Body of pancreas (tissue), 4 donors: ENCODE measurements at regions not wholly inside any gene's neighbourhood (a gene's known extent, or its start where the extent isn't known, plus 50 kb on each side); places are given as distances from the start of the nearest gene placed in this dataset.

ENCODE experiments used
- POLR2A ChIP-seq, 3 donors: fragments of 450-650 bp; IDR thresholded peaks; one replicate each; pipeline ENCODE4 v1.6.1; 2016; ENCODE audit warnings: antibody characterized with exemption in 3 of 3, mild to moderate bottlenecking in 2 of 3
- TF ChIP-seq, protein P1 (sequence below), 7 experiments: fragments of 450-650 bp in 4 of 7; fragments of 200-600 bp in 3 of 7; sonication (generic) in 3 of 7; IDR thresholded peaks; one replicate each; pipeline ENCODE4 v1.5.1; 2016 to 2019; ENCODE audit warnings: antibody characterized with exemption in 7 of 7

DNA sequence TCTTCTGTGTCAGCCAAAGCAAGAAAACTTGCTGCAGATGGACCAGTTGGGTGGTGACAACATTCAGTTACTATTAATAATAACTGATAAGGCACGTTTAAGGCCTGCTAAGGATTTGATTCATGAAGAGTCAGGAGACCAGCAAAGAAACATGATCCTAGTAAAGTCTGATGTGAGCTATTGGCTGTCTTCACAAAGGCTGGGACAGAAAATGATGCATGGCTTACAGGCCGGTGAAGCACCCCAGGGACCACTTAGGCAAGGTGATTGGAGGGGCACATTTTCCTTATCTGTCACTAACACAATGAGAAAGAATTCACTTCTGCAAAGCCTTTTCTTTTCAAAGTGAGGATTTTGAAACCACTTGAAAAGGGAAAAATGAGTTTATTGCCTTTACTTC, 65.4 kb upstream of the TRPC3 start:
- TF ChIP-seq, protein P1, sequence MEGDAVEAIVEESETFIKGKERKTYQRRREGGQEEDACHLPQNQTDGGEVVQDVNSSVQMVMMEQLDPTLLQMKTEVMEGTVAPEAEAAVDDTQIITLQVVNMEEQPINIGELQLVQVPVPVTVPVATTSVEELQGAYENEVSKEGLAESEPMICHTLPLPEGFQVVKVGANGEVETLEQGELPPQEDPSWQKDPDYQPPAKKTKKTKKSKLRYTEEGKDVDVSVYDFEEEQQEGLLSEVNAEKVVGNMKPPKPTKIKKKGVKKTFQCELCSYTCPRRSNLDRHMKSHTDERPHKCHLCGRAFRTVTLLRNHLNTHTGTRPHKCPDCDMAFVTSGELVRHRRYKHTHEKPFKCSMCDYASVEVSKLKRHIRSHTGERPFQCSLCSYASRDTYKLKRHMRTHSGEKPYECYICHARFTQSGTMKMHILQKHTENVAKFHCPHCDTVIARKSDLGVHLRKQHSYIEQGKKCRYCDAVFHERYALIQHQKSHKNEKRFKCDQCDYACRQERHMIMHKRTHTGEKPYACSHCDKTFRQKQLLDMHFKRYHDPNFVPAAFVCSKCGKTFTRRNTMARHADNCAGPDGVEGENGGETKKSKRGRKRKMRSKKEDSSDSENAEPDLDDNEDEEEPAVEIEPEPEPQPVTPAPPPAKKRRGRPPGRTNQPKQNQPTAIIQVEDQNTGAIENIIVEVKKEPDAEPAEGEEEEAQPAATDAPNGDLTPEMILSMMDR (IDR thresholded peaks at IDR 0.05): no peak
- TF ChIP-seq POLR2A (IDR thresholded peaks at IDR 0.05): no peak
